ENCODE measurements at regions not wholly inside any gene's neighbourhood (a gene's known extent, or its start where the extent isn't known, plus 50 kb on each side); places are given as distances from the start of the nearest gene placed in this dataset.

- BruUV-seq (replicated peaks), result no TSS peak
- H3K4me1 ChIP-seq (ENCODE audit: control insufficient read depth, insufficient read depth, low read length), result no peaks in the 10 kb centered on the region
- peaks cover 16% of the 10 kb centered on the region for H3K27me3 ChIP-seq (ENCODE audit: control insufficient read depth, insufficient read depth, low read length)
- no peaks in the 10 kb centered on the region for H3K9me3 ChIP-seq (ENCODE audit: control insufficient read depth, insufficient read depth, low read depth, low read length)
- DNase-seq (ENCODE audit: low read depth, low spot score), result no peak
- no peak overlapping the region for H3K27ac ChIP-seq (ENCODE audit: low read length)
- H3K4me3 ChIP-seq (ENCODE audit: low read depth in 2 of 2, low read length in 2 of 2), result no peak overlapping the region
- no peak for ATAC-seq
- intact Hi-C loops (cut with micrococcal nuclease; ENCODE audit: unreplicated experiment) (no loop called here), in situ Hi-C loops (cut with HindIII; ENCODE audit: low pct_unique_long_range_greater_than_20kb, low sequenced_read_pairs) (no loop called here)
- TF ChIP-seq POLR2AphosphoS5 (IDR thresholded peaks at IDR 0.05; ENCODE audit: low read depth, low read length) (no peak), TCF7L2 (IDR thresholded peaks at IDR 0.05; ENCODE audit: low read depth, low read length) (no peak), SIN3A (IDR thresholded peaks at IDR 0.05; ENCODE audit: borderline replicate concordance, insufficient read depth, low read depth, low read length) (no peak), REST (IDR thresholded peaks at IDR 0.05; ENCODE audit: insufficient read depth in 1 of 2, low read depth in 2 of 2, low read length in 1 of 2) (no peak), CTCF (IDR thresholded peaks at IDR 0.05) (no peak)
- CTCF ChIA-PET, result no interaction called here
- POLR2A ChIA-PET, result no interaction called here
- H3K36me3 ChIP-seq (ENCODE audit: control insufficient read depth, insufficient read depth, low read length), result no peaks in the 10 kb centered on the region
Measured at GRCh38 chr7:28258240-28258639, 77.6 kb upstream of the JAZF1 start.

GRCh38 chr7:28260969-28261368 is 80.4 kb upstream of the JAZF1 start:
- H3K9me3 ChIP-seq (ENCODE audit: control insufficient read depth, insufficient read depth, low read depth, low read length), result no peaks in the 10 kb centered on the region
- in situ Hi-C loops (cut with HindIII; ENCODE audit: low pct_unique_long_range_greater_than_20kb, low sequenced_read_pairs), result no loop called here
- no peak for TF ChIP-seq REST (IDR thresholded peaks at IDR 0.05; ENCODE audit: insufficient read depth in 1 of 2, low read depth in 2 of 2, low read length in 1 of 2)
- no peak for TF ChIP-seq POLR2AphosphoS5 (IDR thresholded peaks at IDR 0.05; ENCODE audit: low read depth, low read length)
- no peak for TF ChIP-seq CTCF (IDR thresholded peaks at IDR 0.05)
- no peak for TF ChIP-seq TCF7L2 (IDR thresholded peaks at IDR 0.05; ENCODE audit: low read depth, low read length)
- TF ChIP-seq SIN3A (IDR thresholded peaks at IDR 0.05; ENCODE audit: borderline replicate concordance, insufficient read depth, low read depth, low read length), result no peak
- peaks cover 16% of the 10 kb centered on the region for H3K27me3 ChIP-seq (ENCODE audit: control insufficient read depth, insufficient read depth, low read length)
- no peaks in the 10 kb centered on the region for H3K4me1 ChIP-seq (ENCODE audit: control insufficient read depth, insufficient read depth, low read length)
- no peak overlapping the region for H3K4me3 ChIP-seq (ENCODE audit: low read depth in 2 of 2, low read length in 2 of 2)
- intact Hi-C loops (cut with micrococcal nuclease; ENCODE audit: unreplicated experiment), result no loop called here
- DNase-seq (ENCODE audit: low read depth, low spot score) (no peak), ATAC-seq (no peak)
- H3K27ac ChIP-seq (ENCODE audit: low read length), result no peak overlapping the region
- CTCF ChIA-PET, result no interaction called here
- BruUV-seq (replicated peaks), result no TSS peak
- POLR2A ChIA-PET, result no interaction called here
- no peaks in the 10 kb centered on the region for H3K36me3 ChIP-seq (ENCODE audit: control insufficient read depth, insufficient read depth, low read length)

Data from Panc1 (cell line).